ENCODE measurements at regions not wholly inside any gene's neighbourhood (a gene's known extent, or its start where the extent isn't known, plus 50 kb on each side); places are given as distances from the start of the nearest gene placed in this dataset.

GRCh38 chr14:85122690-85123089, 407.3 kb upstream of the FLRT2 start:
- Mint-ChIP-seq H3K9me3 (ENCODE audit: unreplicated experiment) (peaks cover 10% of the 10 kb centered on the region), H3K4me3 (ENCODE audit: unreplicated experiment) (no peak overlapping the region), H3K36me3 (ENCODE audit: unreplicated experiment) (peaks cover 2% of the 10 kb centered on the region), H3K27me3 (ENCODE audit: unreplicated experiment) (no peaks in the 10 kb centered on the region), H3K27ac (ENCODE audit: unreplicated experiment) (no peak overlapping the region), H3K4me1 (ENCODE audit: unreplicated experiment) (peaks cover 21% of the 10 kb centered on the region)
- DNase-seq (ENCODE audit: extremely low spot score, unreplicated experiment), result no peak
- TF ChIP-seq, protein P1, sequence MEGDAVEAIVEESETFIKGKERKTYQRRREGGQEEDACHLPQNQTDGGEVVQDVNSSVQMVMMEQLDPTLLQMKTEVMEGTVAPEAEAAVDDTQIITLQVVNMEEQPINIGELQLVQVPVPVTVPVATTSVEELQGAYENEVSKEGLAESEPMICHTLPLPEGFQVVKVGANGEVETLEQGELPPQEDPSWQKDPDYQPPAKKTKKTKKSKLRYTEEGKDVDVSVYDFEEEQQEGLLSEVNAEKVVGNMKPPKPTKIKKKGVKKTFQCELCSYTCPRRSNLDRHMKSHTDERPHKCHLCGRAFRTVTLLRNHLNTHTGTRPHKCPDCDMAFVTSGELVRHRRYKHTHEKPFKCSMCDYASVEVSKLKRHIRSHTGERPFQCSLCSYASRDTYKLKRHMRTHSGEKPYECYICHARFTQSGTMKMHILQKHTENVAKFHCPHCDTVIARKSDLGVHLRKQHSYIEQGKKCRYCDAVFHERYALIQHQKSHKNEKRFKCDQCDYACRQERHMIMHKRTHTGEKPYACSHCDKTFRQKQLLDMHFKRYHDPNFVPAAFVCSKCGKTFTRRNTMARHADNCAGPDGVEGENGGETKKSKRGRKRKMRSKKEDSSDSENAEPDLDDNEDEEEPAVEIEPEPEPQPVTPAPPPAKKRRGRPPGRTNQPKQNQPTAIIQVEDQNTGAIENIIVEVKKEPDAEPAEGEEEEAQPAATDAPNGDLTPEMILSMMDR (IDR thresholded peaks at IDR 0.05), result no peak

DNA sequence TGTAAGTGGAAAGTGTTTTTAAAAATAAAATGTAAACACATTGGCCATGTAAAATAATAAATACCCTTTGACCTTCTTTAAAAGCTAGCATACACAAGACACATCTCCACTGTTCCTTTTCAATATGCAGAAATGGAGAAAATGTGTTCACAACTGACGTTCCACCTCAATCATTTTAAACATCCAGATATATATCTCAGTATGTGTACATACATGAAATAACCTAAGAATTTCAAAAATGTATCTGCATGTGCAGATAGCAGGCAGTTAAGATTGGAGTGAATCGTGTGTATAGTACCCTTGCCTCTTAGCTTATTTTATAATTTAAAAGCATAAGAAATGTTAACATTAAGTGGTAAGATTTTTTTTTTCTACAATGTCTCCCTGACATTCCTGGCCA, 406.2 kb upstream of the FLRT2 start:
- peaks cover 2% of the 10 kb centered on the region for H3K36me3 Mint-ChIP-seq (ENCODE audit: unreplicated experiment)
- H3K27ac Mint-ChIP-seq (ENCODE audit: unreplicated experiment), result no peak overlapping the region
- peaks cover 10% of the 10 kb centered on the region for H3K9me3 Mint-ChIP-seq (ENCODE audit: unreplicated experiment)

DNA sequence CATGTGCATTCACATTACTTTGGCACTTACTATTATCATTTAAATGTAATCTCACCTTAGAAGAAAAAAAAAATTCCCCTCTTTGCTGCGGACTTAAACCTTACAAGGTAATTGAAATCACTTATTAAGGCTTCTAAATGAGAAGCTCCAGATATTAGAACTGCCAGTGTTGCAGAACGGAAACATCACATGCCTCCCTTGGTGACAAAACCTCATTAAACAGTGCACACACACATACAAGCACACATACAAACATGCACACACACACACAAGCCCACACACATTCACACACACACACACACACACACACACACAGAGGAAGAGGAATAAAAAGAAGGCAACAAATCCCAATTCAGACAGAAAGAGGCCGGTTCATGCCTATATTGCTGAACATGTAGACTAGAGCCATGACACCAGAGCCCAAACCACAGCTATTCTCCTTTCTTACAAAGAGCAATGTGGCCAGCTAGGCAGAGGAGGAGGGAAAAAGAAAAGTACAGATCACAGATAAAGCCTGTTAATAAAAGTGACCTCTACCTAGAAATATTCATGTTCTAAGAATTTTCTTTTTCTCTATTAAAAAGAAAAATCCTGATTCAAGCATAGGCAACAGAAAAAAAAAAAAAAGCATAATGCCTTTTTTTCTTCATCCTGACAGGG, 405.2 kb upstream of the FLRT2 start:
- no peak for DNase-seq (ENCODE audit: extremely low spot score, unreplicated experiment)

More for the DNA sequence above, 406.2 kb upstream of the FLRT2 start:
- Mint-ChIP-seq H3K27me3 (ENCODE audit: unreplicated experiment) (no peaks in the 10 kb centered on the region), H3K4me3 (ENCODE audit: unreplicated experiment) (no peak overlapping the region), H3K4me1 (ENCODE audit: unreplicated experiment) (peaks cover 14% of the 10 kb centered on the region)
- DNase-seq (ENCODE audit: extremely low spot score, unreplicated experiment), result no peak
- TF ChIP-seq, protein P1 (IDR thresholded peaks at IDR 0.05), result no peak

GRCh38 chr14:85125291-85125670, 404.7 kb upstream of the FLRT2 start:
- TF ChIP-seq, protein P1 (IDR thresholded peaks at IDR 0.05), result no peak
- no peak overlapping the region for H3K27ac Mint-ChIP-seq (ENCODE audit: unreplicated experiment)
- H3K4me3 Mint-ChIP-seq (ENCODE audit: unreplicated experiment), result no peak overlapping the region
- DNase-seq (ENCODE audit: extremely low spot score, unreplicated experiment), result no peak
- H3K27me3 Mint-ChIP-seq (ENCODE audit: unreplicated experiment), result no peaks in the 10 kb centered on the region
- H3K9me3 Mint-ChIP-seq (ENCODE audit: unreplicated experiment), result peaks cover 10% of the 10 kb centered on the region
- peaks cover 2% of the 10 kb centered on the region for H3K36me3 Mint-ChIP-seq (ENCODE audit: unreplicated experiment)
- H3K4me1 Mint-ChIP-seq (ENCODE audit: unreplicated experiment), result peaks cover 13% of the 10 kb centered on the region

More for the DNA sequence above, 405.2 kb upstream of the FLRT2 start:
- Mint-ChIP-seq H3K4me1 (ENCODE audit: unreplicated experiment) (peaks cover 13% of the 10 kb centered on the region), H3K4me3 (ENCODE audit: unreplicated experiment) (no peak overlapping the region), H3K36me3 (ENCODE audit: unreplicated experiment) (peaks cover 2% of the 10 kb centered on the region), H3K27ac (ENCODE audit: unreplicated experiment) (no peak overlapping the region), H3K9me3 (ENCODE audit: unreplicated experiment) (peaks cover 10% of the 10 kb centered on the region), H3K27me3 (ENCODE audit: unreplicated experiment) (no peaks in the 10 kb centered on the region)
- TF ChIP-seq, protein P1 (IDR thresholded peaks at IDR 0.05), result no peak

DNA sequence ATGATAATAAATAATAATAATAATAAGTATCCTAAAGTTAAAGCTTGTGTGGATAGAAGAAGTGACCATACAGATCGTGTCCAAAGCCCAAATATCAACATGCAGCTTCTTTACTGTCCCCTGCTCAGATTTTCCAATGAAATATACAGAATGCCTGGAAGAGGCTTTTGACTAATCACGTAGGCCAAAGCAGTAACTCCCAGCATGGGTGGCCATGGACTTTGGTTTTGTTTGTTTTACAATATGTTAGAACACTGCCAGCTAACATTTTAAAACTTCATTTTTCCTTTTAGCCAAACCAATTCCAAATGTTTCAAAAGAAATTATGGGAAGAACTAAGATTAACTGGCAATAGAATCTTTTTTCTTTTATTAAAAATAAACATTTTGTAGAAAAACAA, 400.0 kb upstream of the FLRT2 start:
- Mint-ChIP-seq H3K27ac (ENCODE audit: unreplicated experiment) (no peak overlapping the region), H3K36me3 (ENCODE audit: unreplicated experiment) (no peaks in the 10 kb centered on the region), H3K27me3 (ENCODE audit: unreplicated experiment) (no peaks in the 10 kb centered on the region), H3K4me3 (ENCODE audit: unreplicated experiment) (no peak overlapping the region), H3K4me1 (ENCODE audit: unreplicated experiment) (peaks cover 2% of the 10 kb centered on the region), H3K9me3 (ENCODE audit: unreplicated experiment) (peaks cover 16% of the 10 kb centered on the region)
- DNase-seq (ENCODE audit: extremely low spot score, unreplicated experiment), result no peak
- TF ChIP-seq, protein P1 (IDR thresholded peaks at IDR 0.05), result no peak

Measured in osteocyte (in vitro differentiated cells).